Activated effector memory CD4-positive, alpha-beta T cell treated with Interleukin-2 at 50 U/mL for 16 hours (primary cell): ENCODE measurements at regions not wholly inside any gene's neighbourhood (a gene's known extent, or its start where the extent isn't known, plus 50 kb on each side); places are given as distances from the start of the nearest gene placed in this dataset.
"Not testable (repeated sequence)": the region's sequence is repeated elsewhere in the genome, so short reads cannot be mapped to it uniquely, and the experiment has no call there.

Experiments used
- DNase-seq: peaks from one replicate; pipeline ENCODE4 v3.0.0-alpha.2; 2020

- no peak for DNase-seq
These were observed 121.1 kb upstream of the DMRT1 start for GRCh38 chr9:720239-720881.

DNA sequence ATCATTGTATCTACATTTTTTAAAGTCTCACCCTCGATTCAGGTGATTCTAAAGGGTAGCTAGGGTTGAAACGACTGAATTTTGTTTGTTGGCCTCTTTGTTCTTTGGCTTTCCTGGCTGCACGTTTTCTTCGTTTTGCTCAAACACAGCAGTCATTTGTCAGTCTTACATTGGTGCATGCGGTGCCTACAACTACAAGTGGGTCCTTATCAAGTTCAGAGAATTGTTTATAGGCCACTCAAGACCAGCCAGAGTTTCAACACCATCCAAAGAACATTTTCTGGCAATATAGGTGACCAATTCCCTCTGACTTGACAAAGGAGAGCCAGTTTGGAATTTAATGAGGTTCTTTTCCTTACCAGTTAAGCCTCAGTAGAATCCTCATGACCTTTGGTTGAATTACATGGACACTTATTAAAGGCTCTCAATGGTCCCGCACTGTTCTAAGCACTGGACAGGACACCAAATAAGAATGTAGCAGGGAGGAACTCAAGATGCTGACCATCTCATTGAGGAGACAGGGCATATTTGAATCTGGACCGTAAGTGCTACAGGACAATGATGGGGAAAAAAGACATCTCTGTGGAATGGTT lies 119.0 kb upstream of the DMRT1 start:
- DNase-seq = no peak

DNA sequence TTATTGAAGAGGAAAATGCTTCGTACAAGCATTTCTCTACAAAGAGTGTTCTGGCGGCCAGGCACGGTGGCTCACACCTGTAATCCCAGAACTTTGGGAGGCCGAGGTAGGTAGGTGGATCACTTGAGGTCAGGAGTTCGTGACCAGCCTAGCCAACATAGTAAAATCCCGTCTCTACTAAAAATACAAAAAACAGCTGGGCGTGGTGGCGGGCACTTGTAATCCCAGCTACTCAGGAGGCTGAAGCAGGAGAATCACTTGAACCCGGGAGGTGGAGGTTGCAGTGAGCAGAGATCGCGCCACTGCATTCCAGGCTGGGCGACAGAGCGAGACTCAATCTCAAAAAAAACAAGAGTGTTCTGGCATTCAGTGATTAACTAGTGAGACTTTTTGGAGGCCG lies 117.0 kb upstream of the DMRT1 start:
- DNase-seq = not testable (repeated sequence)

GRCh38 chr9:726005-726404 lies 115.5 kb upstream of the DMRT1 start:
- no peak for DNase-seq

- DNase-seq = no peak
These were observed 113.7 kb upstream of the DMRT1 start for GRCh38 chr9:727767-728166.

DNA sequence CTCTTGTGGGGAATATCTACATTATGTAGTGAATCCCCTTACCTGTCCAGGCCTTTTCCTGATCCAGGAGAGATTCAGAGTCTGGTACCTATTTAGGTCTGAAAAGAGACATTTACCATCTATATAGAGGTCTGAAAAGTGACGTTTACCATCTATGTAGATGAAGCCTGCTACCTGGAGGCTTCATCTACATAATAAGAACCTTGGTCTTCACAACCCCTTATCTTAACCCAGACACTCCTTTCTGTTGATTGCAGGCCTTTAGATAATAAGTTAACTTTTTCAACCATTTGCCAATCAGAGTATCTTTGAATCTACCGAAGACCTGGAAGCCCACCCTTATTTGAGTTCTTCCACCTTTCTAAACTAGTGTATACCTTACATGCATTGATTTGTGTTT lies 113.0 kb upstream of the DMRT1 start:
- no peak for DNase-seq

GRCh38 chr9:731474-731873 lies 110.0 kb upstream of the DMRT1 start:
- DNase-seq = no peak

DNA sequence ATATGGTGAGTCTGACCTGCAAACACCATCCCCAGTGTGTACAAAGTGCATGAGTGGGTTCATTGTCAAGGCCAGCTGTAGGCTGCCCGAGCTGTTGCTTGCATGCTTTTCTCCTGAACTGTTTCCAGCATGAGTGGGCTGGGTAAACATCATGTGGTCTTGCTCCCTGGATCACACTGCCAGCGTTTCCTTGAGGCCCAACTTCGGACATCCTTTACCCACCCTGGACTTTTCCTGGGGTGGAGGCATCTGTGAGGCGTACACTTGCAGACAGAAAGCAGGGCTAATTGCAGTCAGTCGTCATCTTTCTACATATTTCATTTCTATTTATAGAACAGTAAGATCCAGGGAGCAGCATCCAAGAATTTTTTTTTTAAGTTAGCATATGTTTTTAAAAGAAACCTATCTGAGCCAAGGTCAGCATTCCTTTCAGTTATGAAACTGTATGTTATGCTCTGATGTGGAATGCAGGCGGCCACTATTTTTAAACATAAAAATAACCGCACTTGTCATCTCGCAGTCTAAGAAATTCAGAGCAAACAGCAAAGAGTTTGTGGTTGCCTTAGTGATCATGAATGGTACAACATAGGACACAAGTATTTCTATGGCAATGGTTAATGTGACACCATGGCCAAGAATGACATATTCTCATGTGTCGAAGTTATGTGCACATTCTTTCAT lies 106.5 kb upstream of the DMRT1 start:
- DNase-seq = no peak

GRCh38 chr9:737400-738120 lies 103.9 kb upstream of the DMRT1 start:
- DNase-seq = no peak

GRCh38 chr9:738209-738915 lies 103.1 kb upstream of the DMRT1 start:
- no peak for DNase-seq

GRCh38 chr9:739362-739761 lies 102.1 kb upstream of the DMRT1 start:
- no peak for DNase-seq

GRCh38 chr9:740221-740620 lies 101.3 kb upstream of the DMRT1 start:
- no peak for DNase-seq

DNA sequence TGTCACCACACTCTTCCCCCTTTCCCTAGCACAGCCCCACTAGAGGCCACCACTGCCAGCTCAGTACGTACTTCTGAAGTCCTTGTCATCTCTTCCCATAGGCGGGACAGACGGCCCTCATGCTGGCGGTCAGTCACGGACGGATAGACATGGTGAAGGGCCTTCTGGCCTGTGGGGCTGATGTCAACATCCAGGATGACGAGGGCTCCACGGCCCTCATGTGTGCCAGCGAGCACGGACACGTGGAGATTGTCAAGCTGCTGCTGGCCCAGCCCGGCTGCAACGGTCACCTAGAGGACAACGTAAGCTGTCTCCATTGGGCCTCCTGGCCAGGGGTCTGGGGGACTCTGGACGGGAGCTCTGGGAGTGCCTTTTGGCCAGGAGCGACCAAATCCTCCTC lies 99.4 kb upstream of the DMRT1 start:
- no peak for DNase-seq

- DNase-seq = no peak
These were observed 98.4 kb upstream of the DMRT1 start for GRCh38 chr9:742914-743589.

DNA sequence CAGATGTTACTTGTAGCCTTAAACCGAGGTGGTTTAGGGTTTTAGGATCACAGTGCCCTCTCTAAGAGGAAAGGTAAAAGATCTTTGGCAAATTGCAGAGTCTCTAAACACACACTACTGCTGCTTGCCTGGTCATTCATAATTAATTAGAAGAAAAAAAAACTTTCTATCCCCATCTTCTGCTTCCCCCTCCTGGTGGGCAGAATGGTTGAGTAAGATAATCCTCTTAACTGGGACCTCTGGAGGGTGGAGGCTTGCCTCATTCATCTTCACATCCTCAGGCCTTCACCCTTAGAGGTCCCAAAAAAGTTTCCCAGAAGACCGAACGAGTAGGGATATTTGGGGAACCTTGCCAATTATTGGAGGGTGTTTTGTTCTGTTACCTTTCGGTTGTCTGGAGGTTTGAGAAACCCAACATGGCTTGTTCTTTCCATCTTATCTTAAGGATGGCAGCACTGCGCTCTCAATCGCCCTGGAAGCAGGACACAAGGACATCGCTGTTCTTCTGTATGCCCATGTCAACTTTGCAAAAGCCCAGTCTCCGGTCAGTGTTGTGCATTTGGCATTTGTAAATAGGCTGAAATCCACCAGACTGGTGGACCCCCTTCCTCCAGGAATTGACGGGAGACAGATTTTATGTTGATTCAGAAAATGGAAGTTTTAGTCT lies 97.3 kb upstream of the DMRT1 start:
- DNase-seq = no peak

- DNase-seq = no peak
These were observed 96.6 kb upstream of the DMRT1 start for GRCh38 chr9:744790-745484.

GRCh38 chr9:745761-746380 lies 95.6 kb upstream of the DMRT1 start:
- DNase-seq = no peak

DNA sequence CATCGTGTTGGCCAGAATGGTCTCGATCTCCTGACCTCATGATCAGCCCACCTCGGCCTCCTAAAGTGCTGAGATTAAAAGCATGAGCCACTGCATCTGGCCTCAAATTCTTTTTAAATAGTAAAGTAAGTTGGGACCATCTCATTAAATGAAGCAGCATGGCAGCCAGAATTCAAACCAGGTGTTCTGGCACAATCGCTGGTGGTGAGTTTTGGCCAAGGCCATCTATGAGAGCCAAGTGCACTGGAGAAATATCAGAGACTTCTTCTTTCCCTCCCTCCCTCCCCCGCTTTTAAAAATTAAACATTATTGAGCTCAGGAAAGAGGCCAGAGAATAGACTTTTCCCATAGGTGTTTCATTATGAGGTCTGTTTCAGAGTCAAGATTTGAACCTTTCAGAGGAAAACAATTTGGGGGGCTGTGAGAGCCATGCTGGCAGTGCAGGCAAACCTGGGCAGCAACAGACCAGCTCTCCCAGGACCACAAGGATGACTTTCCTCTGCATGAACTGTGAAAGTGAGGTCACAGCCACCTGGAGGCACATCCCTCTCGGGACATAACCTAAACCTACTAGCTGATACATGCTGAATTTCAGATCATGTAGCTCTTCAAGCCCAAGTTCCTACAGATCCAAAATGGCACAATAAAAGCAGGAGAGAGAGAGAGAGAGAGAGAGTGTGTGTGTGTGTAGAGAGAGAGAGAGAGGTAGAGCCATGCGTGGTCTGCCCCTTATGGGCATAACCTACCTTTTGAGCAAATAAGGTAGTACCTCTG lies 94.6 kb upstream of the DMRT1 start:
- no peak for DNase-seq

DNA sequence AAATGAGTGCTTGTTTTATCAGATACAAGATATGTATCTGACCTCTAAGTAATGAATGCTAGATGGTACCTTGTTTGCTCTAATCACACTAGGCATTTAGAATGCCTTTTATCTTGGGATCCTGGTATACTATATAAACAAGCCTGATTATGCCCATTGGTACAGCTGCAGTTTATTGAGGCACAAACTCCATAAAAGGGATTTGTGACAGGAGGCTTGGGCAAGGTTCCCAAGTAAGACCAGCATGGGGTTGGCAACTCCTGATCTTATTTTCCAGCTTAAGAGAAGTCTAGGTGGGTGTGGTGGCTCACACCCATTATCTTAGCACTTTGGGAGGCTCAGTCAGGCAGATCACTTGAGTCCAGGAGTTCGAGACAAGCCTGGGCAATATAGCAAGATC lies 93.9 kb upstream of the DMRT1 start:
- no peak for DNase-seq

DNA sequence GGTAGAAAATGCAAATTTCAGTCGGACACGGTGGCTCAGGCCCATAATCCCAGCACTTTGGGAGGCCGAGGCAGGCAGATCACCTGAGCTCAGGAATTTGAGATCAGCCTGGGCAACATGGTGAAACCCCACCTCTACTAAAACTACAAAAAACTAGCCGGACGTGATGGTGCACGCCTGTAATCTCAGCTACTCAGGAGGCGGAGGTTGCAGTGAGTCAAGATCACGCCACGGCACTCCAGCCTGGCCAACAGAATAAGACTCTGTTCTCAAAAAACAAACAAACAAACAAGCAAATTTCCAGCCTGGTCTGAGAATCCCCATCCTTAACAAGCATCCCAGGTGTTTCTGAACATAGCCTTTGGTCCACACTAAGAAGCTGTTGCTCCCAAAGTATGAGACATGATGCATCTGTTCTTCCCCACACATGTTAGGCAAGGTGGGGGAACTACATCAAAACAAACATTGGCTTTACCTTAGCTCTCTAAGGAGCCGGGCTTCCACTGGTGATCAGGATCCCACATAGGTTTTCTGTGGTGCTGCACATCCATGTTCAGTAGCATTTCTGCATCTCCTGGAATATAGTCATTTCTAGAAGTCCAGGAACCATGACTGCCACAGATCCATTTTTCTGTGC lies 92.5 kb upstream of the DMRT1 start:
- no peak for DNase-seq
